Uterus (tissue), 2 donors: ENCODE measurements at regions not wholly inside any gene's neighbourhood (a gene's known extent, or its start where the extent isn't known, plus 50 kb on each side); places are given as distances from the start of the nearest gene placed in this dataset.

Experiments used
- POLR2A ChIP-seq, 2 donors: fragments of 450-650 bp; IDR thresholded peaks; one replicate each; pipeline ENCODE4 v1.6.1; 2016; ENCODE audit warnings: antibody characterized with exemption in 2 of 2, mild to moderate bottlenecking in 1 of 2, moderate library complexity in 1 of 2
- TF ChIP-seq, protein P1 (sequence below), 4 experiments: fragments of 200-600 bp in 2 of 4; fragments of 450-650 bp in 2 of 4; sonication (generic) in 2 of 4; IDR thresholded peaks; one replicate each; pipeline ENCODE4 v1.5.1; 2016 to 2019; ENCODE audit warnings: antibody characterized with exemption in 4 of 4, mild to moderate bottlenecking in 2 of 4, moderate library complexity in 1 of 4

DNA sequence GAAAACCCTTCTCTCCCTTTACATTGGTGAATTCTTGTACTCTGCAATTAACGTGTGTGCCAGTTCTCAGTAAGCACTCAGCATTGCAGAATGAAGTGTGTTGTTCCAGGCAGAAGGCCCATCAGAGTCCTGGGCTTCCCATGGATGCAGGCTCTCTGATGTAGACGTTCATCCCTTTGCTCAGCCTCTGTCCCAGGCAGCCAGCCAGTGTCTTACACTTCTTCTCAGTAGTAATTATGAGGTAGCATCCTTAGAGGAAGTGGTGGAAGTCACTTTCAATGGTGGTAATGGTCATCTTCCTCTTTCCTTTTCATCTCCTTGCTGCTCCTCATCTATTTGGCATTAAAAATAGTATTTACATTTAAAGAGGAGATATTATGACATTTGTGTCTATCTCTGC is 66.7 kb upstream of the FYN start:
- TF ChIP-seq, protein P1, sequence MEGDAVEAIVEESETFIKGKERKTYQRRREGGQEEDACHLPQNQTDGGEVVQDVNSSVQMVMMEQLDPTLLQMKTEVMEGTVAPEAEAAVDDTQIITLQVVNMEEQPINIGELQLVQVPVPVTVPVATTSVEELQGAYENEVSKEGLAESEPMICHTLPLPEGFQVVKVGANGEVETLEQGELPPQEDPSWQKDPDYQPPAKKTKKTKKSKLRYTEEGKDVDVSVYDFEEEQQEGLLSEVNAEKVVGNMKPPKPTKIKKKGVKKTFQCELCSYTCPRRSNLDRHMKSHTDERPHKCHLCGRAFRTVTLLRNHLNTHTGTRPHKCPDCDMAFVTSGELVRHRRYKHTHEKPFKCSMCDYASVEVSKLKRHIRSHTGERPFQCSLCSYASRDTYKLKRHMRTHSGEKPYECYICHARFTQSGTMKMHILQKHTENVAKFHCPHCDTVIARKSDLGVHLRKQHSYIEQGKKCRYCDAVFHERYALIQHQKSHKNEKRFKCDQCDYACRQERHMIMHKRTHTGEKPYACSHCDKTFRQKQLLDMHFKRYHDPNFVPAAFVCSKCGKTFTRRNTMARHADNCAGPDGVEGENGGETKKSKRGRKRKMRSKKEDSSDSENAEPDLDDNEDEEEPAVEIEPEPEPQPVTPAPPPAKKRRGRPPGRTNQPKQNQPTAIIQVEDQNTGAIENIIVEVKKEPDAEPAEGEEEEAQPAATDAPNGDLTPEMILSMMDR (IDR thresholded peaks at IDR 0.05), result no peak
- TF ChIP-seq POLR2A (IDR thresholded peaks at IDR 0.05), result no peak
